H1 (cell line): ENCODE measurements at regions not wholly inside any gene's neighbourhood (a gene's known extent, or its start where the extent isn't known, plus 50 kb on each side); places are given as distances from the start of the nearest gene placed in this dataset.
"Not testable (repeated sequence)": the region's sequence is repeated elsewhere in the genome, so short reads cannot be mapped to it uniquely, and the experiment has no call there.

Source experiments
- BACH1 ChIP-seq: IDR thresholded peaks from 2 replicates; pipeline ENCODE4 v1.6.1; 2012; ENCODE audit warnings: low read length, improper control_type of control experiment
- CHD2 ChIP-seq: IDR thresholded peaks from 2 replicates; pipeline ENCODE4 v1.6.1; 2012; ENCODE audit warnings: low read length, improper control_type of control experiment
- CTCF ChIP-seq, 3 experiments: IDR thresholded peaks; 1 replicate in 2 of 3; 2 replicates in 1 of 3; pipeline versions ENCODE4 v1.5.1 to v1.6.1; 2011; ENCODE audit warnings: low read length in 3 of 3, mild to moderate bottlenecking in 3 of 3, inconsistent platforms in 2 of 3, low read depth in 1 of 3, moderate library complexity in 1 of 3; ENCODE audit not compliant: insufficient read depth in 1 of 3; ENCODE audit errors: control extremely low read depth in 1 of 3
- EGR1 ChIP-seq: IDR thresholded peaks from 2 replicates; pipeline ENCODE4 v1.6.1; 2011; ENCODE audit warnings: low read depth, low read length, borderline replicate concordance
- GABPA ChIP-seq: IDR thresholded peaks from 2 replicates; pipeline ENCODE4 v1.6.1; 2011; ENCODE audit warnings: mild to moderate bottlenecking, low read length, moderate library complexity, borderline replicate concordance; ENCODE audit not compliant: insufficient read depth
- HDAC6 ChIP-seq: IDR thresholded peaks from one replicate; pipeline ENCODE4 v1.7.1; 2012; ENCODE audit warnings: low read depth, mild to moderate bottlenecking, inconsistent platforms, low read length, moderate library complexity
- MAX ChIP-seq: IDR thresholded peaks from 2 replicates; pipeline ENCODE4 v1.6.1; 2012; ENCODE audit warnings: inconsistent platforms
- NANOG ChIP-seq: IDR thresholded peaks from 2 replicates; pipeline ENCODE4 v1.6.1; 2011; ENCODE audit warnings: low read length, low read depth, mild to moderate bottlenecking, inconsistent platforms; ENCODE audit not compliant: insufficient read depth, poor library complexity, severe bottlenecking
- POLR2A ChIP-seq, 2 experiments: IDR thresholded peaks; 1 replicate in 1 of 2; 2 replicates in 1 of 2; pipeline ENCODE4 v1.6.1; 2011; ENCODE audit warnings: low read depth in 2 of 2, low read length in 2 of 2, mild to moderate bottlenecking in 2 of 2; ENCODE audit errors: control extremely low read depth in 1 of 2
- RAD21 ChIP-seq, 2 experiments: IDR thresholded peaks in 1 of 2; conservative IDR thresholded peaks in 1 of 2; 2 replicates each; pipeline ENCODE4 v1.6.1; 2011; ENCODE audit warnings: low read depth in 2 of 2, low read length in 2 of 2, improper control_type of control experiment in 1 of 2, inconsistent platforms in 1 of 2, mild to moderate bottlenecking in 1 of 2, moderate library complexity in 1 of 2
- RBBP5 ChIP-seq: IDR thresholded peaks from 2 replicates; pipeline ENCODE4 v1.7.1; 2012; ENCODE audit warnings: low read depth, mild to moderate bottlenecking, inconsistent platforms, low read length, moderate library complexity, borderline replicate concordance
- YY1 ChIP-seq: IDR thresholded peaks from 2 replicates; pipeline ENCODE4 v1.6.1; 2011; ENCODE audit warnings: low read depth, mild to moderate bottlenecking, low read length

- TF ChIP-seq RAD21 (IDR thresholded peaks at IDR 0.05 in 1 of 2, conservative IDR thresholded peaks at IDR 0.05 in 1 of 2; ENCODE audit: low read depth in 2 of 2, low read length in 2 of 2); HDAC6; CTCF (IDR thresholded peaks at IDR 0.05; ENCODE audit: control extremely low read depth in 1 of 3, insufficient read depth in 1 of 3, low read depth in 1 of 3, low read length in 3 of 3); MAX; YY1; CHD2; RBBP5; POLR2A (IDR thresholded peaks at IDR 0.05; ENCODE audit: control extremely low read depth in 1 of 2, low read depth in 2 of 2, low read length in 2 of 2); EGR1; BACH1; NANOG; GABPA: not testable (repeated sequence)
Measured at GRCh38 chr7:35924668-35925067, 123.8 kb downstream of the SEPTIN7 start.
